ENCODE measurements at regions not wholly inside any gene's neighbourhood (a gene's known extent, or its start where the extent isn't known, plus 50 kb on each side); places are given as distances from the start of the nearest gene placed in this dataset.

GRCh38 chr12:66999141-66999540 lies 270.0 kb upstream of the CAND1 start:
- Histone ChIP-seq H3K4me1 (ENCODE audit: control insufficient read depth in 2 of 3, insufficient read depth in 2 of 3, low read depth in 1 of 3, low read length in 3 of 3) (no peaks in the 10 kb centered on the region), H3K9me3 (ENCODE audit: control insufficient read depth in 2 of 3, insufficient read depth in 1 of 3, low read length in 3 of 3) (no peaks in the 10 kb centered on the region), H3K9ac (ENCODE audit: low read length in 3 of 3) (no peak overlapping the region), H3K4me3 (ENCODE audit: low read length in 3 of 3) (no peak overlapping the region), H3K36me3 (ENCODE audit: control insufficient read depth in 2 of 3, insufficient read depth in 3 of 3, low read length in 3 of 3) (no peaks in the 10 kb centered on the region), H3K27me3 (ENCODE audit: control insufficient read depth, insufficient read depth, low read length) (no peaks in the 10 kb centered on the region), H3K27ac (ENCODE audit: low read depth in 2 of 2, low read length in 2 of 2) (no peak overlapping the region)
- DNase-seq, result no peak
- intact Hi-C loops (cut with DNase I), result no loop called here
- no peak for FAIRE-seq
- TF ChIP-seq CTCF (IDR thresholded peaks at IDR 0.05; ENCODE audit: borderline replicate concordance, extremely low read depth, insufficient read depth), result no peak

- H3K27me3 ChIP-seq (ENCODE audit: control insufficient read depth, insufficient read depth, low read length), result no peaks in the 10 kb centered on the region
- no peak overlapping the region for H3K4me3 ChIP-seq (ENCODE audit: low read length in 3 of 3)
- intact Hi-C loops (cut with DNase I), result no loop called here
- no peak overlapping the region for H3K9ac ChIP-seq (ENCODE audit: low read length in 3 of 3)
- no peak for TF ChIP-seq CTCF (IDR thresholded peaks at IDR 0.05; ENCODE audit: borderline replicate concordance, extremely low read depth, insufficient read depth)
- H3K27ac ChIP-seq (ENCODE audit: low read depth in 2 of 2, low read length in 2 of 2), result no peak overlapping the region
- no peaks in the 10 kb centered on the region for H3K9me3 ChIP-seq (ENCODE audit: control insufficient read depth in 2 of 3, insufficient read depth in 1 of 3, low read length in 3 of 3)
- H3K4me1 ChIP-seq (ENCODE audit: control insufficient read depth in 2 of 3, insufficient read depth in 2 of 3, low read depth in 1 of 3, low read length in 3 of 3), result no peaks in the 10 kb centered on the region
- no peak for DNase-seq
- no peak for FAIRE-seq
- H3K36me3 ChIP-seq (ENCODE audit: control insufficient read depth in 2 of 3, insufficient read depth in 3 of 3, low read length in 3 of 3), result no peaks in the 10 kb centered on the region
Observed at GRCh38 chr12:67001251-67001650, 267.9 kb upstream of the CAND1 start.

- FAIRE-seq, result no peak
- no peak for TF ChIP-seq CTCF (IDR thresholded peaks at IDR 0.05; ENCODE audit: borderline replicate concordance, extremely low read depth, insufficient read depth)
Observed at GRCh38 chr12:67002720-67003119, 266.4 kb upstream of the CAND1 start.

GRCh38 chr12:67006610-67007009 lies 262.5 kb upstream of the CAND1 start:
- no peaks in the 10 kb centered on the region for H3K9me3 ChIP-seq (ENCODE audit: control insufficient read depth in 2 of 3, insufficient read depth in 1 of 3, low read length in 3 of 3)
- no peak overlapping the region for H3K27ac ChIP-seq (ENCODE audit: low read depth in 2 of 2, low read length in 2 of 2)
- no peak for TF ChIP-seq CTCF (IDR thresholded peaks at IDR 0.05; ENCODE audit: borderline replicate concordance, extremely low read depth, insufficient read depth)
- intact Hi-C loops (cut with DNase I), result no loop called here
- no peaks in the 10 kb centered on the region for H3K4me1 ChIP-seq (ENCODE audit: control insufficient read depth in 2 of 3, insufficient read depth in 2 of 3, low read depth in 1 of 3, low read length in 3 of 3)
- H3K27me3 ChIP-seq (ENCODE audit: control insufficient read depth, insufficient read depth, low read length), result no peaks in the 10 kb centered on the region
- H3K9ac ChIP-seq (ENCODE audit: low read length in 3 of 3), result no peak overlapping the region
- no peak overlapping the region for H3K4me3 ChIP-seq (ENCODE audit: low read length in 3 of 3)
- no peak for DNase-seq
- FAIRE-seq, result no peak
- H3K36me3 ChIP-seq (ENCODE audit: control insufficient read depth in 2 of 3, insufficient read depth in 3 of 3, low read length in 3 of 3), result no peaks in the 10 kb centered on the region

More at GRCh38 chr12:67002720-67003119, 266.4 kb upstream of the CAND1 start:
- Histone ChIP-seq H3K27ac (ENCODE audit: low read depth in 2 of 2, low read length in 2 of 2) (no peak overlapping the region), H3K4me1 (ENCODE audit: control insufficient read depth in 2 of 3, insufficient read depth in 2 of 3, low read depth in 1 of 3, low read length in 3 of 3) (no peaks in the 10 kb centered on the region), H3K36me3 (ENCODE audit: control insufficient read depth in 2 of 3, insufficient read depth in 3 of 3, low read length in 3 of 3) (no peaks in the 10 kb centered on the region), H3K27me3 (ENCODE audit: control insufficient read depth, insufficient read depth, low read length) (no peaks in the 10 kb centered on the region), H3K9me3 (ENCODE audit: control insufficient read depth in 2 of 3, insufficient read depth in 1 of 3, low read length in 3 of 3) (no peaks in the 10 kb centered on the region), H3K4me3 (ENCODE audit: low read length in 3 of 3) (no peak overlapping the region), H3K9ac (ENCODE audit: low read length in 3 of 3) (no peak overlapping the region)
- intact Hi-C loops (cut with DNase I), result no loop called here
- DNase-seq, result no peak

Data from kidney (tissue), 13 donors.